Epithelial cell of proximal tubule (primary cell): ENCODE measurements at regions not wholly inside any gene's neighbourhood (a gene's known extent, or its start where the extent isn't known, plus 50 kb on each side); places are given as distances from the start of the nearest gene placed in this dataset.
A peak's percentile ranks its signal among the peaks of the same experiment; 100 is the strongest.

Experiments used
- DNase-seq: peaks from one replicate; pipeline ENCODE4 v3.0.0-alpha.2; 2011; ENCODE audit warnings: low read depth
- H3K4me3 ChIP-seq: 2 replicates; pipeline ENCODE4 v1.5.1; 2011; ENCODE audit warnings: low read depth, mild to moderate bottlenecking, low read length
- CTCF ChIP-seq: conservative IDR thresholded peaks from 2 replicates; pipeline ENCODE4 v1.5.1; 2012; ENCODE audit warnings: low read depth, mild to moderate bottlenecking, low read length

- no peak for DNase-seq
- no peak overlapping the region for H3K4me3 ChIP-seq
- no peak for TF ChIP-seq CTCF
Measured at GRCh38 chr9:89753472-89754055, 148.8 kb downstream of the GADD45G start.

GRCh38 chr9:89754193-89754592, 149.4 kb downstream of the GADD45G start:
- DNase-seq = no peak
- H3K4me3 ChIP-seq = no peak overlapping the region
- TF ChIP-seq CTCF = no peak

GRCh38 chr9:89755821-89756220, 151.0 kb downstream of the GADD45G start:
- TF ChIP-seq CTCF = no peak
- peak; percentile 42 for DNase-seq
- no peak overlapping the region for H3K4me3 ChIP-seq

GRCh38 chr9:89756891-89757537, 152.2 kb downstream of the GADD45G start:
- no peak for TF ChIP-seq CTCF
- no peak overlapping the region for H3K4me3 ChIP-seq
- no peak for DNase-seq

- no peak for DNase-seq
- no peak overlapping the region for H3K4me3 ChIP-seq
- no peak for TF ChIP-seq CTCF
Measured at GRCh38 chr9:89757776-89758528, 153.1 kb downstream of the GADD45G start.

GRCh38 chr9:89759572-89759971, 154.8 kb downstream of the GADD45G start:
- TF ChIP-seq CTCF = no peak
- no peak overlapping the region for H3K4me3 ChIP-seq
- DNase-seq = no peak
